Neural cell (in vitro differentiated cells): ENCODE measurements at regions not wholly inside any gene's neighbourhood (a gene's known extent, or its start where the extent isn't known, plus 50 kb on each side); places are given as distances from the start of the nearest gene placed in this dataset.

ENCODE experiments used
- CTCF ChIP-seq: fragments of 450-650 bp; IDR thresholded peaks from 2 replicates; pipeline ENCODE4 v1.5.1; 2014; ENCODE audit warnings: antibody characterized with exemption, mild to moderate bottlenecking, moderate library complexity; ENCODE audit not compliant: poor library complexity, severe bottlenecking
- EP300 ChIP-seq: fragments of 450-650 bp; conservative IDR thresholded peaks from 2 replicates; pipeline ENCODE4 v1.6.1; 2014; ENCODE audit warnings: antibody characterized with exemption, mild to moderate bottlenecking, moderate library complexity; ENCODE audit not compliant: poor library complexity, severe bottlenecking

- TF ChIP-seq CTCF (no peak), EP300 (no peak)
Observed at GRCh38 chrX:94256396-94256795, 582.4 kb downstream of the FAM133A start.
